GM18858 (cell line): ENCODE measurements at regions not wholly inside any gene's neighbourhood (a gene's known extent, or its start where the extent isn't known, plus 50 kb on each side); places are given as distances from the start of the nearest gene placed in this dataset.
A peak's percentile ranks its signal among the peaks of the same experiment; 100 is the strongest.
"Not testable (repeated sequence)": the region's sequence is repeated elsewhere in the genome, so short reads cannot be mapped to it uniquely, and the experiment has no call there.

Source experiments
- ATAC-seq: cut with Tn5 transposase; IDR thresholded peaks from one replicate; pipeline ENCODE4 v1.9.1; 2021; ENCODE audit not compliant: unreplicated experiment

DNA sequence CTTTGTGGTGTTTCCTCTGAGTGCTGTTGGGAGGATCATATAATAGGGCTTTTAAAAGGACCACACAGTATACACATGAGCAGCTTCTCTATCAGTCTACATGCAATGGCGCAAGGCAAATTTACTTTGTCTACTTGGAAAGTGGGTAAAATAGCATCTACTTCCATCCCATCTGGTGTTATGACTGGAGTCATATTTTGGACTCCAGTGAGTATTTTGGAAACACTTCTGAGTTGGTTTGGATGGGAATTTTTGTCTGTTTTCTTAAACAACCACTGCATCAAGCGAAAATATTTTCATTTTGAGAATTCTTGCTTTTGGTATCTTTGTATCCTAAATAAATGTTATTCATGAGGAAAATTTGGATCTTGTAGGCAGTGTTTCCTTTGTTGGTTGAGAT lies 220.8 kb downstream of the NMUR2 start:
- ATAC-seq = no peak

DNA sequence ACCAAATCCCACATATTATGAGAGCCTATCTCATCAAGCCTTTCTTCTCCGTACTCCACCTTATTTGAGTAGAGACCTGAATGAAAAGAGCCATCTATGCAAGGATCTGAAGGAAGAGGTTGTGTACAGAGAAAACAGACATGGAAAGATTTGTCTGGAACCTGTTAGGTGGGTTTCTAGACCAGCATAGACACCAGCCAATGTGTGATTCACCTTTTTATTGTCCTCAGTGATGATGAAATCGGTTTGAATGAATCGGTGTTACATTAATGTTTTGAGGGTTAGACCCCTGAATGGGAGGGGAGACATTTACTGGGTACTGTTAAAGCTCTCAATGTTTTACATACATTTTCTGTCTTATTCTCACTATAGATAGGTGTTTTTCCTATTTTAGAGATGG lies 223.6 kb downstream of the NMUR2 start:
- ATAC-seq = no peak

DNA sequence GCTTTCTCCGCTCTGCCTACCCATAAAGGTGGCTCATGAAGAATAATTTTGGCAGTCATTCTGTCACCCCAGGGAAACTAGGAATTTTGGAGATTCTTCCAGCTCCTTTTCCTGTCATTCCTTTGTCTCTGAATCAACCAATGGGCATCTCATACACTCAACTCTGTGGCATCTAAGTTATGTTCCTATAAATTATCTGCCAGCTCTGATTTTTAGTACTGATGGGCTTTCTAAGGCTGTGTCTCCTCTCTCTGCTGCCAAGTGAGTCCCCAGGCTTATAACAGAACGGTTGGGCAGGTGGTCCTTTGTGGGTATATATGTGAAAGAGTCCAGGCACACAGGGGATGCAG lies 226.8 kb downstream of the NMUR2 start:
- ATAC-seq = no peak

DNA sequence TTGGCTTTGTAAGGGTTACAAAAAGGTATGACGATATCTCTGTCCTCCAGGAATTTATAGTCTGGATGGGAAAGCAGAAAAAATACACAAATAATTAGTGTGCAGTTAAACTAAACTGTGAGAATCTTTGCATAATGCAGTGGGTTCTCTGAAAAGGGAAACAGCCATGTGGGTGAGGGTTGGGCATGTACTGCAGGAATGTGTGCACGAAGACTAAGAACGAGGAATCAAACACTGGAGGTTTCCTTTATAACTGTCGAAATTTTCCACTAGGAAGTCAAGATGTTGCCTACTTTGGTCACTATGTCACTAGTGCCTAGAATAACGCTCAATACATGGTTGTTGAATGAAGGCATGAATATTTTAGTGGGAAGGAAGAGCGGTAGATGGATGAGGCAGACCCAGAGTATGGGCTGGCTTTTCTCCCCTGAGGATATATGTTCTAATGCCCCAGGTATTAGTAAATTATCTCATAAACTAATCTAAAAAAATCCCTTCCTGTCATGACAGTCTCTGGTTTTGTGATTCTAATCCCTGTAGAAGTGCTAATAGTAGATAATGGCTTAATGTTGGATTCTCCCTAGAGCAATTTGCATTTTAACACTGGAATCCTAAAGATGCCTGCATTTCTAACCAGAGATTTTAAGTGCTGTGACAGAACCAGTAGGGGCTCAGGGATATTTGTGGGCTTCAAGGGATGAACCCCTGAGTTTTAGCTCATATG lies 227.3 kb downstream of the NMUR2 start:
- no peak for ATAC-seq

DNA sequence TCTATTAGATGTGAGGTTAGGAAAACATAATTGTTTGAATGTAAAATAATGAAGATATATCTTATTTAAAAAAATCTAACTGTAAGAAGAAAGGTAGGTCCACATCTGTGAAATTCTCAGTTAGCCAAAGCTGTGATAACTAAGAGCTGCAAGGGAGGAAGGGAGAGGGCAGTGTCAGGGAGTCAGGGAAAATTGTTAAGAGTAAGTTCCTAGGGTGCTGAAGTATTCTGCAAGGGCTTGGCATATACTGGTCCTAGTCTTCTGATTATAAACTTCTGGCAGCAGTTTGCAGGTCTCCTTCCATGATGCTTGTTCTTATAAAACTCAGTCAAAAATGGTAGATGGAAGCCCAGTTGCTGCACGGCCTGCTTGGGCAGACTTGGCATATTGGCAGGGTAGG lies 233.2 kb downstream of the NMUR2 start:
- no peak for ATAC-seq

DNA sequence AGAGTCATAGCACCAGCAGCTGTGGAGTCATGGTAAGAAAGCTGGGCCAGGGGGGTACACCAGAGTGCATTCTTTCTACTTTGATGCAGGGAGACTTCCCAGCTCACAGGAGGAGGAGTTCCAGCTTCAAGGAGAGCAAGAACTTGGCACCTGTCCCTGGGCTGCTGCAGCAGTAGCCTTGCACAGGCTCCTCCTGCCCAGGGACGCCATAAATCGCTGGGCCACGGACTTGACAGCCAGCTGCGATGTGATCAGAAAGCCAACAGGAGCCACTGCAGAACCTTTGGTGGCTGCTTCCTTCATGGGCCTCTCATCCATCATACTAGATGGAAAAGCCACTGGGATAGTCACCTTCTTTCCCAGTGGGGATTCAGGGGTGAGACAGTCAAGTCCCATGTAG lies 234.7 kb downstream of the NMUR2 start:
- no peak for ATAC-seq

DNA sequence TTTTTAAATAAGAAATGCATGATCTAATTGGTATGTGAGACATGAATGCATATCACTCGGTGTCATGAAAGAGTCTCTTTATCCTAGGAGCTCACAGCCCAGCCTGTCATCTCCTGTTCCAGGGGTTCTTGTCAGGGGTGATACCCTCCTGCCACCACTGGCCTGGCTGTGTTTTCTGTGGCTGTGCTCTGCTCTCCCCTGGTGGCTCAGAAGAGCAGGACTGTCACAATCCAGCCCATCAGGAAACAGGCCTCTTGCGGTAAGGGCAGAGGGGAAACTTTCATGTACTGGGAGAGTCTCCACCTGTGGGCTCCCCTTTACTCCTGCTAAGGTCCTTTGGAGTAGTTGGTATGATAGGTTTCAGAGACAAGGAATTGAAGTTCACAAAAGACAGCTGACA lies 240.2 kb upstream of the GLRA1 start:
- ATAC-seq = no peak

DNA sequence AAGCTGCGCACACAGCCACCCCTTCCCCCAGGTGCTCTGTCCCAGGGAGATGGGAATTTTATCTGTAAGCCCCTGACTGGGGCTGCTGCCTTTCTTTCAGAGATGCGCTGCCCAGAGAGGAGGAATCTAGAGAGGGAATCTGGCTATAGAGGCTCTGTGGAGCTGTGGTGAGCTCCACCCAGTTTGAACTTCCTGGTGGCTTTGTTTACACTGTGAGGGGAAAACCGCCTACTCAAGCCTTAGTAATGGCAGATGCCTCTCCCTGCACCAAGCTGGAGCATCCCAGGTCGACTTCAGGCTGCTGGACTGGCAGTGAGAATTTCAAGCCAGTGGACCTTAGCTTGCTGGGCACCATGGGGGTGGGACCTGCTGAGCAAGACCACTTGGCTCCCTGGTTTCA lies 235.2 kb upstream of the GLRA1 start:
- ATAC-seq = not testable (repeated sequence)

DNA sequence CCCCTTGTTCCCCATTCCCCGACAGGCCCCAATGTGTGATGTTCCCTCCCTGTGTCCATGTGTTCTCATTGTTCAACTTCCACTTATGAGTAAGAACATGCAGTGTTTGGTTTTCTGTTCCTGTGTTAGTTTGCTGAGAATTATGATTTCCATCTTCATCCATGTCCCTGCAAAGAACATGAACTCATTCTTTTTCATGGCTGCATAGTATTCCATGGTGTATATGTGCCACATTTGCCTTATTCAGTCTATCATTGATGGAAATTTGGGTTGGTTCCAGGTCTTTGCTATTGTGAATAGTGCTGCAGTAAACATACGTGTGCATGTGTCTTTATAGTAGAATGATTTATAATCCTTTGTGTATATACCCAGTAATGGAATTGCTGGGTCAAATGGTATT lies 229.8 kb upstream of the GLRA1 start:
- not testable (repeated sequence) for ATAC-seq

DNA sequence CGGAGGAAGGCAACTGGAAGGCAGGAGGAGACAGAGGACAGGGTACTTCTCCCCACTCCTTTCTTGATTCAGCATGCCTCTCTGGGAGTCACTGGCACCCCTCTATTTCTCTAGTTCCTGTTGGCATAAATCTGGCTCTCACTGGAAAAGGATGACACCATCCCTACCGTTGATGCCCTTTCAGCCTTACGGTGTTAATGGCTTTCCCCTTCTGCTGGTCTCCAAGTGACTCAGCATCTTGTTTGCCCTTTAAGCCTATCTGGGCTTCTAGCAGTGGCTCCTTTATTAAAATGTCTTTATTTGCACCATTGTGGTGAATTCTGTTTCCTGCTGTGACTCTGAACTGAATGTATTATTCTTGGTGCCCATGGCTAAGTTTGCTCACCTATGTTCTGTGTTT lies 227.3 kb upstream of the GLRA1 start:
- ATAC-seq = no peak

DNA sequence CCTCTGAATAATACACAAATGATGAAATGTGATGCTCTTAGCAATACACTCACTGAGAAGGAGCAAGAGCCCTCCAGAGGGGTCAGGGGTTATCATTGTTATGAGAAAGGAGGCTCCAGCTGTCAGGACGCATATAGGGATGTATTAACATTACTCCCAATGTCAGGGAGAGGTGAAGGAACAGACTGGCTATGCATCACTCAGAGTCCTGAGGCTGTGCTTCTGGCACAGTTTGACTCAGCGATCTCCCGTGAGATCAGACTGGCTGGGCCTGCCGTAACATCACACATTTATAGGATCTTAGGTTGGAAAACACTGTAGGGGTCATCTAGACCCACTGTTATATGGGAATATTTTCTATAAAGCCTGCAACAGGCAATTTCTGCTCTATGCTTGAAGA lies 226.5 kb upstream of the GLRA1 start:
- no peak for ATAC-seq

DNA sequence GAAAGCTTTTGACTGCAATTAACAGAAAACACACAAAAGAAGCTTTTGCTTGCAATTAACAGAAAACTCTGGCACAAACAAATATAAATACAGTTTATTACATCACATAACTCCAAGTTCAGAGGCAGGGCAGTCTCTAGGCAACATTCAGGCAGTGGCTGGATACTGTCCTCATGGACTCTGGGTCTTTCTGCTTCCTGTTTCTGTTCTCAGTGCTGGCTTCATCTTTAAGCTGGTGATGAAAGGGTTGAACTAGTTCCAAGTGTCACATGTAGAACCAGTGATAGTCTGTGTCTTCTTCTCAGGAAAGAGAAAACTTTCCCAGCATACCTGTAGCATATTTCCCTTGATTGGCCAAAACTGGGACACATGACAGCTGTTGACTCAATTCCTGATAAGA lies 222.6 kb upstream of the GLRA1 start:
- no peak for ATAC-seq

DNA sequence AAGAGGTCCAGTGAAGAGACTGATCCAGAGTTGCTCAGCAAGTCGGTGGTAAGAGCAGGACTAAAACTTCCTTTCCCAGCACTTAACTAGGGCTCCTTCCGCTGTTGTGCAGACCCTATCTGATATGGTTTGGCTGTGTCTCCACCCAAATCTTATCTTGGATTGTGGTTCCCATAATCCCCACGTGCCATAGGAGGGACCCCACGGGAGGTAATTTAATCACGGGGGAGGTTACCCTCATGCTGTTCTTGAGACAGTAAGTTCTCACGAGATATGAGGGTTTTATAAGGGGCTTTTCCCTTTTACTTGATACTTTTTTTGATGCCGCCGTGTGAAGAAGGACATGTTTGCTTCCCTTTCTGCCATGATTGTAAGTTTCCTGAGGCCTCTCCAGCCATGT lies 221.9 kb upstream of the GLRA1 start:
- ATAC-seq = no peak

DNA sequence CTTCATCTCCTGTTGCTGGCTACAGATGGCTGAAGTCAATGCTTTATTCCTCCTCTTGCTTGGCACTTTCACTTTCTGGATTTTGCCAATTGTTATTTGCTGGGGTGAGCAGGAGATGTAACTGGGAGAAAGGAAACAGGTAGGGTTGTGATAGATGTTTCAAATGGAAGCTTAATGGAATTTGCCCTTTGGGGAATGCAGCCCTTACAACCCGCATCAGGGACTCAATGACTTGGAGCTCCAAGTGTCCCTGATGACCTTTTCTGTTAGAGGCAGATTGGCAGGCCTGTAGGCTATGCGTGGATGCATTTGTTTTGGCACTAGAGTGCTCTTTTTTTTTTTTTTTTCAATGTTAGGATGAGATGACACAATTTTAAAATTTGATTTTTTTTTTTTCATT lies 219.9 kb upstream of the GLRA1 start:
- no peak for ATAC-seq

DNA sequence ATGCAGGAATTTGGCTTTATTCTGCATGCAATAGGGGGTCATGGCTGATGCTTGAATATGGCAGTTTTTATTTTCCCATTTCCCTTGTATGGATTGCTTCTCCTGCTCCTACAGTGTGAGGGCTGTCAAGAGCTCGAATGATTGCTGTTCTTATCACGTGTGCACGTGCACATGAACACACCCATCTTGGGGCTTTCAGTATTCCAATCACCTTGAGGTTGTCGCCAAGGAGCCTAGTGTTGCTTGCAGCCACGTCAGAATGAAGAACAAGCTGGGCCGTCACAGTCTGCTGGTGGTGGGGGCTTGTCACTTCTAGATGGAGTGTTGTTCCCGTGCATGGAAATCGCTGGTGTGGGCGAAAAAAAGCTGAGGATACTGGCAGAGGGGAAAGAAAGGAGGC lies 219.4 kb upstream of the GLRA1 start:
- no peak for ATAC-seq

DNA sequence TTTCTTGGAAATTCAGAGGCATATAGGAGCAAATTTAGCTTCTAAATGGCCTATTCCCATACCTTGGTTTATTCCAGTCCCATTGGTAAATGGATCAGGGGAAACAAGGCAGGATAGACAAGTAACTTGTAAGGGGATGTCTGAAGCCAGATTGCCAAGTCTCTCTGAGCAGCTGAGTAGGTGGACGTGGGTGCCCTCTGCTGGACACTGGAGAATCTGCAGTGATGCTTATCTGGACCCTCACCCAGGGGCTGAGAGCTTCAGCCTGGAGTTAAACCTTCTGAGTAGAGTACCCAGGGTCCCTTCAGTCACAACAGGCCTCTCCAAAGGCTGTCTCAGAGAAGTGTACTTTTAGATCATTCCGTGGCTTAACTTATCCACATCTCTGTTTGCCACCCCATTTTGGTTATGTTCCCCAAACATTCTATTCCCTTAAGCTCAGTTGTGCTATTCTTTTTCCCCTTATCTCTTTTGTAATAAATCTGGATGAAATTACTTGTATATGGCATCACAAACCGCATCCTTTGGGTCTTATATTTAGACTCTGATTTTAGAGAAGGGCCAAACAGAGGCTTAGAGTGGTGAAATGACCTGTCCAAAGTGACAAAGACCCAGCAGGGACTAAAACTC lies 218.3 kb upstream of the GLRA1 start:
- peak; percentile 79 for ATAC-seq

DNA sequence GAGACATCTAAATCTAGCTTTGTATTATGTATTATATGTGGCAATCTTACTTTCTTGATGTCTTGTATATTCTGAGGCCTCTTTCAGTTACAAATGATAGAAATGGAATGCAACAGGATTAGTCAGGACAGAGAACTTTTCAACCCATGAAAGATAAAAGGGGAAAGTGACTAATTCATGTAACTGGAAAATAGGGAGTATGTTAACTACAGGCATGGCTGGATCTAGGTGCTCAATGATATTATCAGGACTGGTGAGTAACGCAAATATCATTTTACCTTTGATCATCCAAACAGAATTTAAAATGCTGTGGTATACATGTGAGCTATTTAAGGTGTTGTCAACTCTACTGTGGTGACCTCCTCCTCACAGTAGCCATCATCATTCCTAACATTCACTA lies 215.7 kb upstream of the GLRA1 start:
- no peak for ATAC-seq

DNA sequence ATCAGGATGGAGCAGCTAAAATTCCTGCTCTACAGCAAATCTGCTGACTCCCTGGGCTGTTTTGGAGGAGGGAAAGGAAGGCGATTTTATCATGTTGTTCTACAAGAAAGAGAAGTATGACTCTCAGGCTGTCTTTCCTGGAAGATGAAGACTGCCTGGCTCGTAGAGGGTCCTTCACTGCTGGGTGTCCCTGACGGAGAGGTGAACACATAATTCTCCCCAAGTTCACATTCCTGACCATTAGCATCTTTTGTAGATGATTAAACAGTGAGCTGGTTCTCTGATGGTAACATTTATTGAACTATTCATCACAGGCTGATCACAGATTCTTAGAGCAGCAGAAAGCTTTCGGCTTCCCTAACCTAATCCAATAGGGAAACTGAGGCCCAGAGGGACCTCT lies 212.4 kb upstream of the GLRA1 start:
- no peak for ATAC-seq

DNA sequence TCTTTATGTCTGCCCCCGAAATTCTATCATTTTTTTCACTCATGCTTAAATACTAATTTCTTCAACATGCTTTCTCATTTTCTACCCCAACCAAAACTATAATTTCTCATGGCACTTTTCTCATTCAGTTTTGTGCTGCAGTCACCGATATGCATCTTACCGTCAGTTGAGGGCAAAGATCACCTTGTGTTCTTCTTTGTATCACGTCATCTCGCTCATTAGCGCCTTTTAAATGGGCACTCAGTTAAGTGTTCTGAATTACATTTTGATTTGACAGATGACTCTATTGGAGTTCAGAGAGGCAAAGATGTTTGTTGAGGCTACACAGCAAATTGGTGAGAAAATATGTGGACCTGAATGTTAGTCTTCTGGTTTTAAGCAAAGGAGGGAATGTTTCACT lies 211.7 kb upstream of the GLRA1 start:
- ATAC-seq = no peak

DNA sequence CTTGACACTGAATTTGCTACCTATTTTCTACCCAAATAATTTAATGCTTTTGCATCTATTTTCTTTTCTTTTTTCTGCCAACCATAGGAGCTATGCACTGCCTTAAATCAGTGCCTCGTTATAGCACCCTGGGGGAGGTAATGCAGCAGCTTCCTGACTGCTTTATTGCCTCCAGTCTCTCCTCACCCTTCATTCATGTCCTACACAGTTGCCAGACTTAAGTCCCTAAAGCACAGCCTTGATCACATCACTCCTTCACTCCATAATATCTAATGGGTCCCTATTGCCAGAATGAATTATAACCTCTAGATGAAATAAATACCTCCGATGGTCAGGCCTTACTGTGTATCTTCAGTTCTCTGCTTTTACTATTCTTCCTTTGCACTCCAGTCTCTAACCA lies 211.2 kb upstream of the GLRA1 start:
- no peak for ATAC-seq

DNA sequence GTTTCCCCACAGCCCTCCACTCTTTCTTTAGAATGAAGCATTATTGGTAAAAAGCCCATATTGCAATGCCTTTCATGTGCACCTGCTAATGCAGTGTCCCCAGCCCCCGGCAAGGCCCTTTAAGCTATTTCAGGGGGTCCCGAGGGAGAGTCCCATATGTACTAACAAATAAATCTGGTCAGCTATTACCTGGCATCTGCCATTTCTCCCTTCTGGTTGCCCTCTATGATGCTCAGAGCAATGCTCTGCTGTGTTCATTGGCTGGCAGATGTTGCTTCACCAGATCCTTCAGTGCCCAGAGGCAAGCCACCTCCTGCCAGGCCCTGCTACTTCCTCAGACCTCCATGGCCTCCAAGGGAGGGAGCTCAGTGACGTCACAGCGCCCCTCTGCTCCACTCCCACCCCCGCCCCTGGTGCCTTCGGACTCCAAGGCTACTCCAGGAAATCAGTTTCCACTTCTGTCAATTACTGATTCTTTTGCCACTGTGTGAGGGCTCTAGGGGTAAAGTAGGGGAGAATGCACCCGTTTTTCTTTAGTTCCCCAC lies 201.1 kb upstream of the GLRA1 start:
- ATAC-seq = no peak

DNA sequence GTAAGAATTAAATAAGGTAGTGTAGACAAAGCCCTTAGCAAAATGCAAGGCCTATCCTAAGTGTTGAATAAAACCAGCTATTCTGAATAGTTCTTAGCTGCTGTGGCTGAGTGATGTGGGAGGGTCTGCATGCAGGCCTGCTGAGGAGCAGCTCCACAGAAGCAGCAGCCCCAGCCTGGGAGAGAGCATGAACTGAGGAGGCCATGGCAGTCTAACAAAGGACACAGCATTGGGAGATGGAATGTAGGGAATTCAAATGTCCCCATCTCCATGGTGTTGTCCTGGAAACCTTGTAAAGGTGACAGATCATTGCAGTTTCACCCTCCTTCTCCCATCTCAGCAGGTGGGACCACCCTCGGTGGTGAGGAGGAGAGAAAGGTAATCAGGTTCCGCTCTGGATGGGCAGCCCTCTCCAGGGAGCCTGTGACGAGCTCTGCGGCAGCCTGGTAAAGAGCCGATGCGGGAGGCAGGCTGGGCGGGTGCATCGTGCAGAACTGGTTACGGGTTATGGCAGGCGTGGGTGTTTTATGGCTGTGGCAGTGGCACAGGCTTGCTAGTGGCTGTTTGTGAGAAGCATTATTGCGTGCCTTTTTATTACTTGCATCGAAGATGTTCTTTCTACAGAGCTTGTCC lies 199.9 kb upstream of the GLRA1 start:
- ATAC-seq = no peak
